Loucy (cell line): ENCODE measurements at regions not wholly inside any gene's neighbourhood (a gene's known extent, or its start where the extent isn't known, plus 50 kb on each side); places are given as distances from the start of the nearest gene placed in this dataset.

Experiments used
- H2AFZ ChIP-seq: fragments of 200-600 bp; sonication (generic); 2 replicates; pipeline ENCODE4 v1.6.0; 2016; ENCODE audit warnings: antibody characterized with exemption, mild to moderate bottlenecking, low read length, moderate library complexity
- H3F3A ChIP-seq: fragments of 200-600 bp; 2 replicates; pipeline ENCODE4 v1.6.0; 2016; ENCODE audit warnings: antibody characterized with exemption, low read depth, mild to moderate bottlenecking
- H3K27me3 ChIP-seq: fragments of 200-600 bp; sonication (generic); 2 replicates; pipeline ENCODE4 v1.6.1; 2014; ENCODE audit warnings: low read length, mild to moderate bottlenecking; ENCODE audit not compliant: insufficient read depth, poor library complexity, severe bottlenecking
- H3K36me3 ChIP-seq: fragments of 200-600 bp; sonication (generic); 2 replicates; pipeline ENCODE4 v1.6.1; 2016; ENCODE audit warnings: low read length; ENCODE audit not compliant: insufficient read depth
- H3K4me1 ChIP-seq: fragments of 200-600 bp; sonication (generic); 2 replicates; pipeline ENCODE4 v1.5.1; 2014; ENCODE audit warnings: low read length, mild to moderate bottlenecking; ENCODE audit not compliant: insufficient read depth, poor library complexity, severe bottlenecking
- H3K4me2 ChIP-seq: fragments of 200-600 bp; sonication (generic); 2 replicates; pipeline ENCODE4 v1.6.0; 2014; ENCODE audit warnings: antibody characterized with exemption, low read length, low read depth, mild to moderate bottlenecking; ENCODE audit not compliant: poor library complexity, severe bottlenecking
- H3K4me3 ChIP-seq: fragments of 200-600 bp; sonication (generic); 2 replicates; pipeline ENCODE4 v1.5.1; 2014; ENCODE audit warnings: low read length, mild to moderate bottlenecking, mixed read lengths; ENCODE audit not compliant: poor library complexity, severe bottlenecking
- H3K79me2 ChIP-seq: fragments of 200-600 bp; sonication (generic); 2 replicates; pipeline ENCODE4 v1.6.1; 2014; ENCODE audit warnings: low read length; ENCODE audit not compliant: insufficient read depth
- H3K9ac ChIP-seq: fragments of 200-600 bp; sonication (generic); 2 replicates; pipeline ENCODE4 v1.6.0; 2014; ENCODE audit warnings: mild to moderate bottlenecking, low read depth, low read length, moderate library complexity; ENCODE audit not compliant: poor library complexity, severe bottlenecking
- H3K9me2 ChIP-seq: fragments of 200-600 bp; sonication (generic); replicated peaks from 2 replicates; pipeline ENCODE4 v1.6.1; 2016; ENCODE audit warnings: low read depth, low read length, mixed read lengths
- H3K9me3 ChIP-seq: fragments of 200-600 bp; sonication (generic); 2 replicates; pipeline ENCODE4 v1.6.1; 2014; ENCODE audit warnings: mild to moderate bottlenecking, antibody characterized with exemption, low read length, low read depth; ENCODE audit not compliant: insufficient read depth
- H4K20me1 ChIP-seq: fragments of 200-600 bp; sonication (generic); 2 replicates; pipeline ENCODE4 v1.6.0; 2014; ENCODE audit warnings: antibody characterized with exemption, low read length, mild to moderate bottlenecking; ENCODE audit not compliant: insufficient read depth, poor library complexity, severe bottlenecking
- EZH2phosphoT487 ChIP-seq: fragments of 200-600 bp; IDR thresholded peaks from 2 replicates; pipeline ENCODE4 v1.6.1; 2018; ENCODE audit warnings: antibody characterized with exemption, mild to moderate bottlenecking, moderate library complexity, borderline replicate concordance
- TF ChIP-seq, protein P1 (sequence below): fragments of 200-600 bp; sonication (generic); conservative IDR thresholded peaks from 2 replicates; pipeline ENCODE4 v1.5.1; 2014; ENCODE audit warnings: mild to moderate bottlenecking, antibody characterized with exemption, low read length

DNA sequence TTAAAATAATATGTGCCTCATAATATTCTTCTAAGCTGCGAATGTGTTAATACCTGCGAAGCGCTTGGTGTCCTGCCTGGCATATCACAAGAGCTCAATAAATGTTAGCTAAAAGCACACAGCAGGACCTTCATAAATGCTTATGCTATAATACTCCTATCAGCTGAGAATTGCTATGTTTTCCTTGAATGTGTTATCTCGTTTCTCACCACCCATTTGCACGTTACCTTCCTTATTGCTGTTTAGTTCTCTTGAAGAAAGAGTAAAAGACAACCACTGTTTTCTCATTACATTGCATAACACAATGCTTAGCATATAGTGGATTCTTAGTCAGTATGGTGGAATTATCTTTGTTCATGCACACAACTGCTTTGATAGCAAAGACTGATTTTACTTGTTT is 76.6 kb downstream of the EDN1 start:
- Histone ChIP-seq H3K4me1 (no peaks in the 10 kb centered on the region), H3F3A (no peaks in the 10 kb centered on the region), H3K4me2 (no peak overlapping the region), H3K9me2 (no peaks in the 10 kb centered on the region), H2AFZ (no peak overlapping the region), H3K36me3 (no peaks in the 10 kb centered on the region), H3K79me2 (no peaks in the 10 kb centered on the region), H3K9ac (no peak overlapping the region), H4K20me1 (no peaks in the 10 kb centered on the region), H3K4me3 (no peak overlapping the region), H3K27me3 (no peaks in the 10 kb centered on the region), H3K9me3 (no peaks in the 10 kb centered on the region)
- no peak for TF ChIP-seq EZH2phosphoT487
- TF ChIP-seq, protein P1, sequence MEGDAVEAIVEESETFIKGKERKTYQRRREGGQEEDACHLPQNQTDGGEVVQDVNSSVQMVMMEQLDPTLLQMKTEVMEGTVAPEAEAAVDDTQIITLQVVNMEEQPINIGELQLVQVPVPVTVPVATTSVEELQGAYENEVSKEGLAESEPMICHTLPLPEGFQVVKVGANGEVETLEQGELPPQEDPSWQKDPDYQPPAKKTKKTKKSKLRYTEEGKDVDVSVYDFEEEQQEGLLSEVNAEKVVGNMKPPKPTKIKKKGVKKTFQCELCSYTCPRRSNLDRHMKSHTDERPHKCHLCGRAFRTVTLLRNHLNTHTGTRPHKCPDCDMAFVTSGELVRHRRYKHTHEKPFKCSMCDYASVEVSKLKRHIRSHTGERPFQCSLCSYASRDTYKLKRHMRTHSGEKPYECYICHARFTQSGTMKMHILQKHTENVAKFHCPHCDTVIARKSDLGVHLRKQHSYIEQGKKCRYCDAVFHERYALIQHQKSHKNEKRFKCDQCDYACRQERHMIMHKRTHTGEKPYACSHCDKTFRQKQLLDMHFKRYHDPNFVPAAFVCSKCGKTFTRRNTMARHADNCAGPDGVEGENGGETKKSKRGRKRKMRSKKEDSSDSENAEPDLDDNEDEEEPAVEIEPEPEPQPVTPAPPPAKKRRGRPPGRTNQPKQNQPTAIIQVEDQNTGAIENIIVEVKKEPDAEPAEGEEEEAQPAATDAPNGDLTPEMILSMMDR: no peak

DNA sequence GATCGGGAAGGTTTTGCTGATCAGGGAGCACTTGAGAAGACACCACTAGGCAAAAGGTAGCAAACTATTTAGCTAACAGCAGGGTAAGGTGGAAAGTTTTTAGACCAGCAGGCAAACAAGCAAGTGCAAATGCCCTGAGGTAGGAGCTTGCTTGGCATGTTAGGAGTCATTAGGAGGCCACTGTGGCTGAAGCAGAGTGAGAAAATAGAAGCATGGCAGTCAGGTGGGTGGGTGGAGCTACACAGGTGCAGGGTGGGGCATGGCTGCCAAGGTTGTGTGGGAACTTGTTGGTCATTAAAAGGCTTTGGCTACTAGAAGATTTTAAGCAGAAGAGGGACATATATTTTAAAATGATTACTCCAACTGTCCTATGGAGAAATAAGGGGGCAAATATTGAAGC is 77.3 kb downstream of the EDN1 start:
- no peaks in the 10 kb centered on the region for H3K27me3 ChIP-seq
- H3K79me2 ChIP-seq: no peaks in the 10 kb centered on the region
- no peak overlapping the region for H3K4me3 ChIP-seq
- H3K4me1 ChIP-seq: no peaks in the 10 kb centered on the region
- H3K36me3 ChIP-seq: no peaks in the 10 kb centered on the region
- TF ChIP-seq EZH2phosphoT487: no peak
- TF ChIP-seq, protein P1: no peak
- no peaks in the 10 kb centered on the region for H3K9me2 ChIP-seq
- no peak overlapping the region for H3K4me2 ChIP-seq
- H3F3A ChIP-seq: no peaks in the 10 kb centered on the region
- H4K20me1 ChIP-seq: no peaks in the 10 kb centered on the region
- H2AFZ ChIP-seq: no peak overlapping the region
- H3K9me3 ChIP-seq: no peaks in the 10 kb centered on the region
- no peak overlapping the region for H3K9ac ChIP-seq

DNA sequence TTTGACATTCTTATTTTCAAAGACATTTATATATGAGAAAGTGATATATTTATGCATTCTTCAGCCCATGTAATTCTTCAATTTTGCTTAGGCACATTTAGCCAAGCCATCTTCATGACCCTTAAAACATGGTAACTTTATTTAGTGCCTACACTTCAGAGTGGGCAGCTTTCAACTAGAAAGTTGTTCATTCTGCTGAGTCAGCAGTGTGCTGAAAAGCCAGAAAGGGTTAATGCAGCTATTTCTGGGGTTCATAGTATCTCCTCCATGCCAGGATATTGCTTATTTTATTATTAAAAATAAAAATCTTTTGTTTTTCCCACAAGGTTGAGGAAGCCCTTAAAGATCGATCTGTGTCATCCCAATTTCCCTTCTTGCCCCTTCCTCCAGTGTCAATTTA is 79.2 kb downstream of the EDN1 start:
- Histone ChIP-seq H3K79me2 (no peaks in the 10 kb centered on the region), H3K27me3 (no peaks in the 10 kb centered on the region), H3K4me2 (no peak overlapping the region), H3K9me2 (no peaks in the 10 kb centered on the region), H4K20me1 (no peaks in the 10 kb centered on the region), H2AFZ (no peak overlapping the region), H3K4me3 (no peak overlapping the region), H3K36me3 (no peaks in the 10 kb centered on the region), H3K9me3 (no peaks in the 10 kb centered on the region), H3F3A (no peaks in the 10 kb centered on the region), H3K9ac (no peak overlapping the region), H3K4me1 (no peaks in the 10 kb centered on the region)
- TF ChIP-seq, protein P1: no peak
- no peak for TF ChIP-seq EZH2phosphoT487
